ENCODE measurements at regions not wholly inside any gene's neighbourhood (a gene's known extent, or its start where the extent isn't known, plus 50 kb on each side); places are given as distances from the start of the nearest gene placed in this dataset.
"Not testable (repeated sequence)": the region's sequence is repeated elsewhere in the genome, so short reads cannot be mapped to it uniquely, and the experiment has no call there.

- no peak for DNase-seq
These were observed 2039.2 kb upstream of the CELF4 start for GRCh38 chr18:39604836-39605235.

- no peak for DNase-seq
These were observed 2036.5 kb upstream of the CELF4 start for GRCh38 chr18:39602131-39602530.

- no peak for DNase-seq
These were observed 2035.3 kb upstream of the CELF4 start for GRCh38 chr18:39600894-39601293.

GRCh38 chr18:39599251-39599650, 2033.7 kb upstream of the CELF4 start:
- no peak for DNase-seq

GRCh38 chr18:39596891-39597290, 2031.3 kb upstream of the CELF4 start:
- no peak for DNase-seq

GRCh38 chr18:39596221-39596620, 2030.6 kb upstream of the CELF4 start:
- no peak for DNase-seq

GRCh38 chr18:39594206-39594605, 2028.6 kb upstream of the CELF4 start:
- DNase-seq = no peak

GRCh38 chr18:39591649-39592048, 2026.1 kb upstream of the CELF4 start:
- no peak for DNase-seq

GRCh38 chr18:39589496-39589895, 2023.9 kb upstream of the CELF4 start:
- no peak for DNase-seq

GRCh38 chr18:39587586-39587985, 2022.0 kb upstream of the CELF4 start:
- DNase-seq = no peak

GRCh38 chr18:39586741-39587140, 2021.1 kb upstream of the CELF4 start:
- DNase-seq = no peak

GRCh38 chr18:39574897-39575296, 2009.3 kb upstream of the CELF4 start:
- no peak for DNase-seq

GRCh38 chr18:39571511-39571910, 2005.9 kb upstream of the CELF4 start:
- no peak for DNase-seq

GRCh38 chr18:39565551-39566230, 2000.1 kb upstream of the CELF4 start:
- not testable (repeated sequence) for DNase-seq

- no peak for DNase-seq
These were observed 1999.1 kb upstream of the CELF4 start for GRCh38 chr18:39564716-39565115.

GRCh38 chr18:39561126-39561525, 1995.5 kb upstream of the CELF4 start:
- DNase-seq = no peak

GRCh38 chr18:39558658-39559057, 1993.1 kb upstream of the CELF4 start:
- DNase-seq = no peak

GRCh38 chr18:39555496-39555895, 1989.9 kb upstream of the CELF4 start:
- no peak for DNase-seq

- no peak for DNase-seq
These were observed 1985.1 kb upstream of the CELF4 start for GRCh38 chr18:39550701-39551100.

GRCh38 chr18:39549144-39549543, 1983.5 kb upstream of the CELF4 start:
- no peak for DNase-seq

- no peak for DNase-seq
These were observed 1966.1 kb upstream of the CELF4 start for GRCh38 chr18:39531659-39532058.

- DNase-seq = no peak
These were observed 1963.8 kb upstream of the CELF4 start for GRCh38 chr18:39529358-39529757.

GRCh38 chr18:39527465-39527864, 1961.9 kb upstream of the CELF4 start:
- DNase-seq = no peak

- DNase-seq = no peak
These were observed 1958.8 kb upstream of the CELF4 start for GRCh38 chr18:39524370-39524769.

- DNase-seq = no peak
These were observed 1957.7 kb upstream of the CELF4 start for GRCh38 chr18:39523281-39523680.
